ENCODE measurements at regions not wholly inside any gene's neighbourhood (a gene's known extent, or its start where the extent isn't known, plus 50 kb on each side); places are given as distances from the start of the nearest gene placed in this dataset.
A peak's percentile ranks its signal among the peaks of the same experiment; 100 is the strongest.

GRCh38 chr14:104439625-104440024 lies 139.9 kb upstream of the C14orf180 start:
- no peak for DNase-seq (ENCODE audit: low spot score)

GRCh38 chr14:104440297-104440956 lies 139.1 kb upstream of the C14orf180 start:
- DNase-seq (ENCODE audit: low spot score), result no peak

GRCh38 chr14:104441275-104442106 lies 138.1 kb upstream of the C14orf180 start:
- DNase-seq (ENCODE audit: low spot score), result no peak

- DNase-seq (ENCODE audit: low spot score), result no peak
Observed at GRCh38 chr14:104442107-104442551, 137.4 kb upstream of the C14orf180 start.

GRCh38 chr14:104442631-104443390 lies 136.8 kb upstream of the C14orf180 start:
- DNase-seq (ENCODE audit: low spot score), result no peak

- DNase-seq (ENCODE audit: low spot score), result peak; percentile 7
Observed at GRCh38 chr14:104443391-104444158, 136.0 kb upstream of the C14orf180 start.

GRCh38 chr14:104444159-104445030 lies 135.2 kb upstream of the C14orf180 start:
- no peak for DNase-seq (ENCODE audit: low spot score)

GRCh38 chr14:104445086-104445485 lies 134.5 kb upstream of the C14orf180 start:
- no peak for DNase-seq (ENCODE audit: low spot score)

- DNase-seq (ENCODE audit: low spot score), result no peak
Observed at GRCh38 chr14:104445832-104446381, 133.7 kb upstream of the C14orf180 start.

- no peak for DNase-seq (ENCODE audit: low spot score)
Observed at GRCh38 chr14:104446611-104447010, 133.0 kb upstream of the C14orf180 start.

GRCh38 chr14:104447750-104448149 lies 131.8 kb upstream of the C14orf180 start:
- no peak for DNase-seq (ENCODE audit: low spot score)

GRCh38 chr14:104448321-104448720 lies 131.2 kb upstream of the C14orf180 start:
- DNase-seq (ENCODE audit: low spot score), result no peak

- DNase-seq (ENCODE audit: low spot score), result no peak
Observed at GRCh38 chr14:104448721-104449120, 130.8 kb upstream of the C14orf180 start.

GRCh38 chr14:104450811-104451401 lies 128.7 kb upstream of the C14orf180 start:
- DNase-seq (ENCODE audit: low spot score), result no peak

GRCh38 chr14:104451474-104451873 lies 128.1 kb upstream of the C14orf180 start:
- no peak for DNase-seq (ENCODE audit: low spot score)

- no peak for DNase-seq (ENCODE audit: low spot score)
Observed at GRCh38 chr14:104458845-104459244, 120.7 kb upstream of the C14orf180 start.

- no peak for DNase-seq (ENCODE audit: low spot score)
Observed at GRCh38 chr14:104460791-104461651, 118.5 kb upstream of the C14orf180 start.

- DNase-seq (ENCODE audit: low spot score), result no peak
Observed at GRCh38 chr14:104461676-104462449, 117.7 kb upstream of the C14orf180 start.

Data from HT-29 (cell line).